T-helper 1 cell treated with Interleukin-12 subunit alpha and Interleukin-12 subunit beta and Interleukin-4 antibody, amounts not matched to agents 30 μg/mL and 1 μg/mL, for 36 hours (primary cell): ENCODE measurements at regions not wholly inside any gene's neighbourhood (a gene's known extent, or its start where the extent isn't known, plus 50 kb on each side); places are given as distances from the start of the nearest gene placed in this dataset.

Experiments
- H3K27ac Mint-ChIP-seq: one replicate; pipeline ENCODE4 v1.8.0; 2021; ENCODE audit warnings: mild to moderate bottlenecking, mixed read lengths
- H3K27me3 Mint-ChIP-seq: one replicate; pipeline ENCODE4 v1.8.0; 2021; ENCODE audit warnings: low read depth, mixed read lengths
- H3K36me3 Mint-ChIP-seq: one replicate; pipeline ENCODE4 v1.8.0; 2021; ENCODE audit warnings: low read depth, mixed read lengths
- H3K4me1 Mint-ChIP-seq: one replicate; pipeline ENCODE4 v1.8.0; 2021; ENCODE audit warnings: low read depth, mixed read lengths
- H3K4me3 Mint-ChIP-seq: one replicate; pipeline ENCODE4 v1.8.0; 2021; ENCODE audit warnings: mild to moderate bottlenecking, moderate library complexity, mixed read lengths
- H3K9me3 Mint-ChIP-seq: one replicate; pipeline ENCODE4 v1.8.0; 2021; ENCODE audit warnings: mixed read lengths

GRCh38 chr2:215489288-215489848, 53.5 kb upstream of the FN1 start:
- Mint-ChIP-seq H3K9me3 (no peaks in the 10 kb centered on the region), H3K27ac (no peak overlapping the region), H3K4me1 (no peaks in the 10 kb centered on the region)

GRCh38 chr2:215487002-215487372, 51.1 kb upstream of the FN1 start:
- H3K9me3 Mint-ChIP-seq: no peaks in the 10 kb centered on the region
- H3K27ac Mint-ChIP-seq: no peak overlapping the region
- H3K4me1 Mint-ChIP-seq: no peaks in the 10 kb centered on the region
- no peak overlapping the region for H3K4me3 Mint-ChIP-seq
- H3K27me3 Mint-ChIP-seq: peaks cover 6% of the 10 kb centered on the region
- no peaks in the 10 kb centered on the region for H3K36me3 Mint-ChIP-seq

More at GRCh38 chr2:215489288-215489848, 53.5 kb upstream of the FN1 start:
- Mint-ChIP-seq H3K27me3 (peaks cover 11% of the 10 kb centered on the region), H3K36me3 (no peaks in the 10 kb centered on the region), H3K4me3 (no peak overlapping the region)

- H3K27me3 Mint-ChIP-seq: peaks cover 3% of the 10 kb centered on the region
- H3K4me3 Mint-ChIP-seq: no peak overlapping the region
- H3K9me3 Mint-ChIP-seq: no peaks in the 10 kb centered on the region
- H3K36me3 Mint-ChIP-seq: no peaks in the 10 kb centered on the region
- no peak overlapping the region for H3K27ac Mint-ChIP-seq
- no peaks in the 10 kb centered on the region for H3K4me1 Mint-ChIP-seq
These were observed 50.6 kb upstream of the FN1 start for GRCh38 chr2:215486291-215487001.
